Kasumi-1 (cell line): ENCODE measurements at regions not wholly inside any gene's neighbourhood (a gene's known extent, or its start where the extent isn't known, plus 50 kb on each side); places are given as distances from the start of the nearest gene placed in this dataset.
"Not testable (repeated sequence)": the region's sequence is repeated elsewhere in the genome, so short reads cannot be mapped to it uniquely, and the experiment has no call there.

ENCODE experiments used
- DNase-seq, 2 experiments: peaks; one replicate each; lab custom pipeline; 2025; lab: John Stamatoyannopoulos, UW

- DNase-seq, result no peak
Measured at GRCh38 chr4:162469977-162470376, 306.2 kb upstream of the FSTL5 start.

DNA sequence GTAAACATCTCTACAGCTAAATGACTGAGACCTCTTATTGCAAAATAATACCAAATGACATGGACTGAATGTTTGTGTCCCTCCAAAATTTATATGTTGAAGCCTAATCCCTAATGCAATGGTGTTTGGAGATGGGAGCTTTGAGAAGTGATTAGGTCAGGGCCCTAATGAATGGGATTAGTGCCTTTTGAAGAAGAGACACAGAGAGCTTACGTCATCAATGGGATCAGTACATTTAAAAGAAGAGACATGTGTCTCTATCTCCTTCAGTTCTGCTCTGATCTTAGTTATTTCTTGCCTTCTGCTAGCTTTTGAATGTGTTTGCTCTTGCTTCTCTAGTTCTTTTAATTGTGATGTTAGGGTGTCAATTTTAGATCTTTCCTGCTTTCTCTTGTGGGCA, 301.6 kb upstream of the FSTL5 start:
- not testable (repeated sequence) for DNase-seq

DNA sequence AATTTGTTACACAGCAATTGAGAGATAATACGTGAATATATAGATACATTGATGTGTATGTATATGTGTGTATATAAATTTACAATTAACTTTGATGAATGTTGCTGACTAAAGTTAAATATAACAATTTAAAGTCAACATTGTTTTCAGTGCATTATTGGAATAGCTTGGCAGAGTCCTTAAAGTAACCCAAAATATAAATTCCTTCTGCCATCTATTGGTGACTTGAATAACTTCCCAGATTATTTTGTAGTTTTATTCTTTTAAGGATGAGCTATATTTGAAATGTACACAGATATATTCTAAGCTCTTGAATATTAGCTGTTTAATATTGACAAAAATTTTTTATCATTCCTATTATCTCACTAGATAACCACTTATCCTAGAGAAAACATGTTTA, 298.2 kb upstream of the FSTL5 start:
- peak; percentile 35 to 57 for DNase-seq

- no peak for DNase-seq
Measured at GRCh38 chr4:162458051-162458450, 294.3 kb upstream of the FSTL5 start.

DNA sequence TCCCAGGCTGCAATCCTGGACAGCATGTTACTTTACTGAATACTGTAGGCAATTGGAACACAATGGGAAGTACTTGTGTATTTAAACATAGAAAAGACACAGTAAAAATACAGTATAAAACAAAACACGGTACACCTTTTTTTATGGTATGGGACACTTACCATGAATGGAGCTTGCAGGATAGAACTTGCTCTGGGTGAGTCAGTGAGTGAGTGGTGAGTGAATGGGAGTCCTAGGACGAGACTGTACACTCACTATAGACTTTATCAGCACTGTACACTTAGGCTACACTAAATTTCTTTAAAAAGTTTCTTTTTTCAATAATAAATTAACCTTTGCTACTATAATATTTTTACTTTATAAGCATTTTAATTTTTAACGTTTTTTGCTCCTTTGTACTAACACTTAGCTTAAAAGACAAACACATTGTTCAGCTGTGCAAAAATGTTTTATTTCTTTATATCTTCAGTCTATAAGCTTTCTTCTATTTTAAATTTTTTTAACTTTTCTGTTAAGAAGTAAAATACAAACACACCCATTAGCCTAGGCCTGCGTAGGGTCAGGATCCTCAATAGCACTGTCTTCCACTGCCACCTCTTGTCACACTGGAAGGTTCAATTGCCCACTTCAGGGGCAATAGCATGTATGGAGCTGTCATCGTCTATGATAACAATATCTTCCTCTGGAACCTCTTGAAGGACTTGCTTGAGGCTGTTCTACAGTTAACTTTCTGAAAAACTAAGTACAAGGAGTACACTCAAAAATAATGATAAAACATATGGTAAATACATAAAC, 293.5 kb upstream of the FSTL5 start:
- DNase-seq, result no peak

- no peak for DNase-seq
Measured at GRCh38 chr4:162456106-162456505, 292.3 kb upstream of the FSTL5 start.

DNA sequence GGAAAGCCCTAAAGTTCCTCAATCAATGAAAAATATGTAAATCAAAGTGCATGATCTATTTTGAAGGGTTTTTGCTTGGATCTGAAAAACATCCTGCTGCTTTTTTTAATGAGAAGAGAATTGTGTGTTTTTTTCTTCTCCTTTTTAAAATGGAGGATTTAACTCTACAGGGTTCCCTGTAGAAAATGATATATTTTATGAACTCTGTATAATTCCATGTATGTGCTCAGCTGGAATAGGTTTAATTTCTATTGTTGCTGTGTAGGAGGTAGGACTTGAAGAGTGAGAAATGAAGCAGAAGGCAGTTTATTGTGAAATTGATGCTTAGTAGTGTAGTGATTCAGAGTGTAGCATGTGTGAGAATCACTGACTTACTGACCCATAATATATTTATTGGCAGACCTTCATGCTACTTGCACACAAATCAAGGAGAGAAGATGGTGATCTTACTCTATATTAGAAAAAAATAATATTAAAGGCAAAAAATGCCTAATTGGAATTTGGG, 286.8 kb upstream of the FSTL5 start:
- DNase-seq, result no peak

DNA sequence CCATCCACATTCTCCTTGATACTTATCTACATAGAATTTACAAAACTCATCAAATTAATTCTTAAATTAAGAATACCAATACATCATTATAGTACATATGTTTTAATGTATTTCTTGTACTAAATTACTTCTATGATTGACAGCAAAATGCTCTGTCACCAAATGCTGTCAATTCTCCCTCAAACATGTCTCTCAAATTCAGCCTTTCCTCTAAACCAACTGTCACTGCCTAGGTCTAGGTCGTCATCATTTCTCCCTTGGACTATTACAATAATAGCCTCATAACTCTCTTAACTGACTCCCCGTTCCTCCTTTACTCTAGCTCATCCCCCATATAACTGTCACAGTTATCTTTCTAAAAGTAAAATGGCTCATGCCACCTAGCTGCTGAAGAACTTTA, 279.7 kb upstream of the FSTL5 start:
- no peak for DNase-seq

DNA sequence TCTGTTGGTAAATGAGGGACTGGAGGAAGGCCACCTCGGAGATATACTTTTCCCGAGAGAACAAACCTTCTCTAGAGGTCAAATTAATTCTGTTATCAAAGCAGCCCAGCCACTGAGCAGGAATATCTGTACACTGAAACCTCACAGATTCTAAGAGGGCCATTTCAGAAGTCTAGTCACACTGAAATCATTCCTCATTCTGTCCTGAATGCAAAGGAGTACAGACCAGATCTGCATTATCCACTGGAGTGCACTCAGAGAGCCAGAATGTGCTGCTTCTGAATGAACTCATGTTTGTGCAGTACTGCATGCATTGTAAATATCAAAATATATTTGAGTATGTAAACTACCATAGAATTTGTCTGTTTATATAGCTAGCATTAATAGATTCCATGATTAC, 278.3 kb upstream of the FSTL5 start:
- DNase-seq, result no peak

- DNase-seq, result no peak
Measured at GRCh38 chr4:162422312-162422711, 258.5 kb upstream of the FSTL5 start.

- no peak for DNase-seq
Measured at GRCh38 chr4:162410854-162411253, 247.1 kb upstream of the FSTL5 start.

DNA sequence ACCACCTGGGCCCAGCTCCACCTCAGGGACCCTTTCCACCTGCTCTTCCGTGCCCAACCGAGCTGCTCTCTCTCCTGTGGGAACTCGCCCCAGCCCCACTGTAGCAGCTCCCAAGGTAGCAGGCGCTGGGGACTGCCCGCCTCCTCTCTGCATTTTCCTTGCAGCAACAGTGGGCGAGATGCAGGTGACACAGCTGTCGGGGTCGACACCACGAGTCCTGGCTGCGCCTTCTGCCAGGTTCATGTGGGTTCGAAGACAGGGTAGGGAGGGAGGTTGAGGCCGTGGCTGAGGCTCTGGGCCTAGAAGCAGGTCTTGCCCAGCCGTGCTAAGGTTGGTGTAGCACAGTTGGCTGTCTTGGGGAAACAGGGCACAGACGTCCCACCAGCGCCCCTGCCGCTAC, 245.2 kb upstream of the FSTL5 start:
- DNase-seq, result no peak

- DNase-seq, result no peak
Measured at GRCh38 chr4:162408309-162408708, 244.5 kb upstream of the FSTL5 start.

DNA sequence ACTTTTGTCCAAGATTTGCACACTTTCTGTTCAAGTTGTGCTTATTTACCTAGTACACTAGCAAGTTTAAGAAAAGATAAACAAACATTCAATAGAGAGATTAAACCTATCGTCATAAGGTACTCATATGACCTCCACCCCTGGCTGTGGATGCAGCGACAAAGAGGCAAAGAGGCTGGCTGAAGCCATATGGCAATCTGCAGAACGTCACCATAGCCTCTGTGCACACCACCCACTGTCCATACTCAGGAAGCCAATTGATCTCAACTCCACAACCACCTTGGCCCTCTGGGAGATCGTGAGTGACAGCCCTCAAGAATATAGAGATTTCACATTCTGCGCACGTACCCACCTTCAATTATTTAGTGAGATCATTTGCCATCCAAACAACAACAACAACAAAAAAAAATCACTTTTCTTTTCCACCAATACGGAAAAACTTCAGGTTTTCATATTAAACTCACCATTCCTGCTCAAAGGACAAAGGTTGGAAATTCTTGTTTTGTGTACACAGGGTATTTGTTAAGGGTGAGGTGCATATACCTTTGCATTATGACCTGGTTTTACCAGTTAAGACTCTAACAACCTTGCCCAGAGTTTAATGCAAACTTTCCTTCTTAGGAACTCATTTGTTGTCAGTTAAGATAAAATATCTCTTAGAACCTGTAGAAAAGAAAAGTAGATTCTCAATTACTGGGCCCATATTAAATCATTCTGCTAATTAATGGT, 243.0 kb upstream of the FSTL5 start:
- no peak for DNase-seq

- DNase-seq, result no peak
Measured at GRCh38 chr4:162403932-162404331, 240.1 kb upstream of the FSTL5 start.

DNA sequence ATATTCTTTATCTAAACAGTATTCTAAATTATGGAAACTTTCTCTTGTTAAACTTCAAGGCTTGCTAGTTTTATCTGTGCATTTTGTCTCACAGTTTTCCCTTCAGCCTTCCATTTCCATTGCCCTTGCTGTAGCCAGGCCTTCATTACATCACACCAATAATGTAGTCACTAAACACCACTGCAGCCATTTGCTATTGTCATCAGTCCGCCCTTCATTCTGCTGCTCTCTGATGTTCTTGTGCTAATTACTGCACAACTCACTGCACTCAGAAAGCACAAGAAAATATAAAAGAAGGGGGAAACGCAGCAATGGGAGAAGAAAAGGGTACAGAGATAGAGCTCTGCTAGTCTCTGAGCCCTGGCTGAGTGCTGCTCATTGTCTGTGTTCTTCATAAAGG, 239.6 kb upstream of the FSTL5 start:
- DNase-seq, result no peak

GRCh38 chr4:162401021-162401420, 237.2 kb upstream of the FSTL5 start:
- DNase-seq, result no peak

DNA sequence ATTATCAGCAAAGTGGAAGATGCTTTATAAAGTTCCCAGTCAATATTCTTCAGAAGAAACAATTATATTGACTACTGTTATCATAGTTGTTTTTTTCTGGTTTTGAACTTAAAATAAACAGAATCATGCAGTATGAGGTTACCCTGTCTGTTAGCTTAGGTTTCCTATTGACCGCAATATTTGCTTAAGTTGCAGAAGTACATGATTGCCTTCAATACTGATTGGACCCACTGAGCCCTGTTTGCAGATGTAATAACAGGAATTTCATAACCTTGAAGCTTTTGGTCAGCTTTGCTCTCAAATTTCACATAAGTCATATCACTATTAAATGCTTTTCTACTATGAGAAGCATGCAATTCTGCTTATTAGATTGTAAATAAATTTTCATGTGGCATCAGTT, 229.1 kb upstream of the FSTL5 start:
- no peak for DNase-seq

- no peak for DNase-seq
Measured at GRCh38 chr4:162366146-162366545, 202.3 kb upstream of the FSTL5 start.

DNA sequence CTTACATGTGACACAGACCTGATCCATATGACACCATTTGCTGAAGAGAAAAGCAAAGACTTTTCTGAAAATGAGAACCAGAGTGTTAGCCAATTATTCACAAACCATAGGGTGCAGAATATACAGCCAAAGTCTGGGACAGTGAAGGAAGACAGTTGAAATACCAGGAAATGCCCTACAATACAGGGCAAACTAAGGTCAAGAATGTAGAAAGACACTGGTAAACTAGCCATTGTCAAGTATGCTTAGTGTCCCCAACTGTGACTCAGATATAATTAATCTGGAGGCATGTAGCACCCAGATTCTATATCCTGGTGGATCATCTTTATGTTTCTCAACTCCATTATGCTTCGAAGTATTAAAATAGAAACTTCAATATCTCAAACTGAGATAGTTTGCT, 200.9 kb upstream of the FSTL5 start:
- no peak for DNase-seq

DNA sequence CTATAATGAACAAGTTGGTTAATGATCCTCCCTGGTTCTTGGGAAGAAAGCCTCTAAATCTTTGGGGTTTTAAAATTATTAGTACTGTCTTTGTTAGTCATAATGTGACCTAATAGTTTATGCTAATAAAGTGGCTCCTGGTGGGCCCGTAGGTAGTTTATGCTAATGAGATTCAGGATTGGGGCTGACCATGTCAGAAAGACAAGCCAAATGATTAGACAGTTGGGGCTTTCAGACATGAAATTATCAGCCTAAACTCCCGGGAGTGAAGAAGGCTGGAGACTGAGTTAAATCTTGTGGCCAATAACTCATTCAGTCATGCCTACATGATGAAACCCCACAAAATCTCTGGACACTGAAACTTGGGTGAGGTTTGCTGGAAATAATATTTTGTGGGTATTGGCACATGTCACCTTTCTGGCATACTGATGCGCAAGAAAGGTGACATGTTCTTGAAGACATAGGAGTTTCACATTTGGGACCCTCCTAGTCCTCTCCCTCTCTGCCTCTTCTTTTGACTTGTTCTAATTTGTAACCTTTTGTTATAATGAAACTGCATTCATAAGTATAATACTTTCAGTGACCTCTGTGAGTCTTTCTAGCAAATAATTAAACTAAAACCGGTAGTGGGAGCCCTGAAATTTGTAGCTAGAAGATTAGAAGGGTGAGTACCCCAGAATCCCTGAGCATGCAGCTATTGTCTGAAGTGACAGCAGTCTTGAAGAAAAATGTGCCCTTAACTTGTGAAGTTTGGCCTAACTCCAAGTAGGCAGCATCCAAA, 196.8 kb upstream of the FSTL5 start:
- no peak for DNase-seq

GRCh38 chr4:162356181-162356580, 192.4 kb upstream of the FSTL5 start:
- no peak for DNase-seq
